H9 (cell line): ENCODE measurements at regions not wholly inside any gene's neighbourhood (a gene's known extent, or its start where the extent isn't known, plus 50 kb on each side); places are given as distances from the start of the nearest gene placed in this dataset.

ENCODE experiments used
- DNase-seq: peaks from one replicate; pipeline ENCODE4 v3.0.0-alpha.2; 2017
- H2AFZ ChIP-seq: one replicate; pipeline ENCODE4 v1.6.1; 2013; ENCODE audit warnings: mild to moderate bottlenecking, low read length, control low read depth, moderate library complexity
- H2AK5ac ChIP-seq: 2 replicates; pipeline ENCODE4 v1.6.1; 2013; ENCODE audit warnings: low read length, control low read depth, mixed read lengths; ENCODE audit not compliant: insufficient read length
- H2BK120ac ChIP-seq: one replicate; pipeline ENCODE4 v1.6.1; 2013; ENCODE audit warnings: low read depth, mild to moderate bottlenecking, low read length, control low read depth, inconsistent platforms; ENCODE audit not compliant: poor library complexity, severe bottlenecking
- H2BK12ac ChIP-seq: 2 replicates; pipeline ENCODE4 v1.6.1; 2013; ENCODE audit warnings: low read length, control low read depth, mixed read lengths, low read depth; ENCODE audit not compliant: insufficient read length
- H2BK15ac ChIP-seq: 2 replicates; pipeline ENCODE4 v1.6.1; 2013; ENCODE audit warnings: low read depth, low read length, control low read depth
- H2BK20ac ChIP-seq: one replicate; pipeline ENCODE4 v1.6.1; 2013; ENCODE audit warnings: low read depth, mild to moderate bottlenecking, low read length, control low read depth, inconsistent platforms; ENCODE audit not compliant: poor library complexity, severe bottlenecking
- H2BK5ac ChIP-seq: 2 replicates; pipeline ENCODE4 v1.6.1; 2013; ENCODE audit warnings: low read length, control low read depth, mixed read lengths; ENCODE audit not compliant: insufficient read length
- H3K14ac ChIP-seq: 2 replicates; pipeline ENCODE4 v1.6.1; 2013; ENCODE audit warnings: low read length, control low read depth; ENCODE audit not compliant: insufficient read depth
- H3K18ac ChIP-seq: 2 replicates; pipeline ENCODE4 v1.6.1; 2013; ENCODE audit warnings: low read depth, mild to moderate bottlenecking, mixed read lengths, low read length, control low read depth; ENCODE audit not compliant: insufficient read length
- H3K23ac ChIP-seq: 2 replicates; pipeline ENCODE4 v1.6.1; 2013; ENCODE audit warnings: low read length, control low read depth, mixed read lengths, low read depth; ENCODE audit not compliant: insufficient read length
- H3K23me2 ChIP-seq: 2 replicates; pipeline ENCODE4 v1.6.1; 2013; ENCODE audit warnings: low read depth, mild to moderate bottlenecking, mixed read lengths, low read length, control low read depth; ENCODE audit not compliant: insufficient read length, poor library complexity, severe bottlenecking
- H3K27ac ChIP-seq: 2 replicates; pipeline ENCODE4 v1.5.1; 2013; ENCODE audit warnings: low read length, control low read depth, mixed read lengths, low read depth; ENCODE audit not compliant: insufficient read length
- H3K27me3 ChIP-seq: 2 replicates; pipeline ENCODE4 v1.6.1; 2013; ENCODE audit warnings: low read length, control low read depth, inconsistent platforms; ENCODE audit not compliant: insufficient read depth
- H3K4ac ChIP-seq: 2 replicates; pipeline ENCODE4 v1.6.1; 2013; ENCODE audit warnings: low read depth, mild to moderate bottlenecking, control low read depth, inconsistent platforms, low read length, moderate library complexity
- H3K4me1 ChIP-seq: 2 replicates; pipeline ENCODE4 v1.6.1; 2013; ENCODE audit warnings: low read length, control low read depth, inconsistent platforms; ENCODE audit not compliant: insufficient read depth
- H3K4me2 ChIP-seq: 2 replicates; pipeline ENCODE4 v1.6.1; 2013; ENCODE audit warnings: low read length, control low read depth, mixed read lengths; ENCODE audit not compliant: insufficient read length, insufficient read depth
- H3K56ac ChIP-seq: 2 replicates; pipeline ENCODE4 v1.6.1; 2013; ENCODE audit warnings: low read depth, mild to moderate bottlenecking, mixed read lengths, low read length, control low read depth; ENCODE audit not compliant: insufficient read length
- H3K79me1 ChIP-seq: 2 replicates; pipeline ENCODE4 v1.6.1; 2013; ENCODE audit warnings: low read depth, mild to moderate bottlenecking, moderate library complexity, low read length, control low read depth, inconsistent platforms; ENCODE audit not compliant: insufficient read depth, poor library complexity, severe bottlenecking
- H3K79me2 ChIP-seq: 2 replicates; pipeline ENCODE4 v1.6.1; 2013; ENCODE audit warnings: low read length, control low read depth, inconsistent platforms; ENCODE audit not compliant: insufficient read depth
- H3K9ac ChIP-seq: 2 replicates; pipeline ENCODE4 v1.6.1; 2013; ENCODE audit warnings: low read length, control low read depth, mixed read lengths; ENCODE audit not compliant: insufficient read length; ENCODE audit errors: extremely low read depth
- H3K9me3 ChIP-seq: one replicate; pipeline ENCODE4 v1.6.1; 2013; ENCODE audit warnings: low read depth, low read length, inconsistent platforms; ENCODE audit not compliant: control insufficient read depth
- H3T11ph ChIP-seq: one replicate; pipeline ENCODE4 v1.6.1; 2013; ENCODE audit warnings: mild to moderate bottlenecking, low read length, control low read depth, inconsistent platforms
- H4K20me1 ChIP-seq: one replicate; pipeline ENCODE4 v1.6.1; 2013; ENCODE audit not compliant: control insufficient read depth, insufficient read length, insufficient read depth
- H4K5ac ChIP-seq: 2 replicates; pipeline ENCODE4 v1.6.1; 2013; ENCODE audit warnings: low read depth, mild to moderate bottlenecking, mixed read lengths, low read length, control low read depth; ENCODE audit not compliant: insufficient read length
- H4K8ac ChIP-seq: replicated peaks from 2 replicates; pipeline ENCODE4 v1.6.1; 2013; ENCODE audit warnings: low read length, control low read depth, mixed read lengths, low read depth; ENCODE audit not compliant: insufficient read length
- H4K91ac ChIP-seq: 2 replicates; pipeline ENCODE4 v1.6.1; 2013; ENCODE audit warnings: low read depth, mild to moderate bottlenecking, moderate library complexity, mixed read lengths, low read length, control low read depth; ENCODE audit not compliant: insufficient read length
- H3K27ac Mint-ChIP-seq, 3 experiments: 2 replicates in 2 of 3; 3 replicates in 1 of 3; pipeline ENCODE4 v1.8.0; 2020 to 2021; ENCODE audit warnings: mixed read lengths in 3 of 3, mild to moderate bottlenecking in 1 of 3, moderate library complexity in 1 of 3
- H3K27me3 Mint-ChIP-seq: 2 replicates; pipeline ENCODE4 v1.8.0; 2021; ENCODE audit warnings: low read depth, mild to moderate bottlenecking, moderate library complexity, mixed read lengths
- H3K36me3 Mint-ChIP-seq, 3 experiments: 2 replicates in 2 of 3; 3 replicates in 1 of 3; pipeline ENCODE4 v1.8.0; 2020 to 2021; ENCODE audit warnings: low read depth in 3 of 3, mixed read lengths in 3 of 3; ENCODE audit not compliant: insufficient read depth in 1 of 3
- H3K4me1 Mint-ChIP-seq, 2 experiments: 2 replicates each; pipeline ENCODE4 v1.8.0; 2020; ENCODE audit warnings: mixed read lengths in 2 of 2
- H3K4me3 Mint-ChIP-seq, 2 experiments: 2 replicates in 1 of 2; 3 replicates in 1 of 2; pipeline ENCODE4 v1.8.0; 2020 to 2021; ENCODE audit warnings: mild to moderate bottlenecking in 2 of 2, mixed read lengths in 2 of 2, moderate library complexity in 1 of 2
- H3K9me3 Mint-ChIP-seq, 2 experiments: 2 replicates in 1 of 2; 3 replicates in 1 of 2; pipeline ENCODE4 v1.8.0; 2020; ENCODE audit warnings: mild to moderate bottlenecking in 2 of 2, mixed read lengths in 2 of 2, moderate library complexity in 1 of 2
- CTCF ChIP-seq: fragments of 200-600 bp; sonication (generic); conservative IDR thresholded peaks from 3 replicates; pipeline ENCODE4 v1.8.0; 2021; ENCODE audit warnings: antibody characterized with exemption, mild to moderate bottlenecking
- WGBS: extraction: QIAGEN DNeasy Blood & Tissue Kit; methylation state at CpG from one replicate; pipeline ENCODE4 v1.1.7; 2013; ENCODE audit warnings: missing lambda C conversion rate, low lambda C conversion rate, mixed read lengths; ENCODE audit not compliant: insufficient read length; ENCODE audit errors: extremely low coverage; 5-methylcytosine and 5-hydroxymethylcytosine counted together

GRCh38 chr15:97502038-97502437, 458.5 kb upstream of the ARRDC4 start:
- no peaks in the 10 kb centered on the region for H3K79me1 ChIP-seq
- no peak overlapping the region for H3K4ac ChIP-seq
- H3K14ac ChIP-seq = no peak overlapping the region
- Mint-ChIP-seq H3K9me3 (no peaks in the 10 kb centered on the region; a peak in 1 of 5 replicates), H3K36me3 (no peaks in the 10 kb centered on the region), H3K4me1 (no peaks in the 10 kb centered on the region), H3K4me3 (no peak overlapping the region), H3K27me3 (no peaks in the 10 kb centered on the region), H3K27ac (no peak overlapping the region)
- H2BK5ac ChIP-seq = no peak overlapping the region
- H4K20me1 ChIP-seq = no peaks in the 10 kb centered on the region
- H2AK5ac ChIP-seq = no peak overlapping the region
- H4K5ac ChIP-seq = no peak overlapping the region
- H3K27ac ChIP-seq = no peak overlapping the region
- no peak overlapping the region for H3K9ac ChIP-seq
- no peaks in the 10 kb centered on the region for H3K79me2 ChIP-seq
- no peak overlapping the region for H3K18ac ChIP-seq
- no peaks in the 10 kb centered on the region for H3K27me3 ChIP-seq
- H3K23me2 ChIP-seq = no peaks in the 10 kb centered on the region
- no peak overlapping the region for H2BK15ac ChIP-seq
- no peak overlapping the region for H4K8ac ChIP-seq
- H2AFZ ChIP-seq = no peak overlapping the region
- no peak overlapping the region for H3K4me2 ChIP-seq
- no peak overlapping the region for H2BK120ac ChIP-seq
- DNase-seq = no peak
- H3K4me1 ChIP-seq = no peaks in the 10 kb centered on the region
- H2BK12ac ChIP-seq = no peak overlapping the region
- no peak for TF ChIP-seq CTCF
- no peak overlapping the region for H4K91ac ChIP-seq
- no peak overlapping the region for H3K23ac ChIP-seq
- WGBS = no CpG with 5 or more reads among the region's 2 CpGs
- H3K56ac ChIP-seq = no peak overlapping the region
- no peaks in the 10 kb centered on the region for H3K9me3 ChIP-seq
- no peak overlapping the region for H3T11ph ChIP-seq
- H2BK20ac ChIP-seq = no peak overlapping the region
